H1 (cell line): ENCODE measurements at regions not wholly inside any gene's neighbourhood (a gene's known extent, or its start where the extent isn't known, plus 50 kb on each side); places are given as distances from the start of the nearest gene placed in this dataset.

Source experiments
- CTCF ChIA-PET: fragments of 300-600 bp; sonication (Branson Sonifier 250); formaldehyde crosslinking; loops from one replicate; lab custom pipeline; 2021; ENCODE audit not compliant: partially characterized antibody; lab: Charles Lee
- POLR2A ChIA-PET: fragments of 300-600 bp; sonication (Branson Sonifier 250); formaldehyde crosslinking; loops from one replicate; lab custom pipeline; 2021; ENCODE audit warnings: inconsistent platforms; ENCODE audit not compliant: partially characterized antibody; lab: Charles Lee
- DNase-seq, 2 experiments: peaks; one replicate each; pipeline versions ENCODE4 v3.0.0 to v3.0.0-alpha.2; 2010 to 2022; ENCODE audit warnings: low spot score in 2 of 2, low read depth in 1 of 2, mixed read lengths in 1 of 2
- FAIRE-seq: peaks from 2 replicates; lab custom pipeline; 2011; peaks lifted over from hg19 to GRCh38; lab: Jason Lieb, UNC
- H2AFZ ChIP-seq: 2 replicates; pipeline ENCODE4 v1.8.1; 2012; ENCODE audit warnings: low read length, inconsistent platforms
- H2AK5ac ChIP-seq: 2 replicates; pipeline ENCODE4 v1.6.1; 2013; ENCODE audit warnings: low read depth, low read length
- H2BK120ac ChIP-seq: replicated peaks from 2 replicates; pipeline ENCODE3; 2013; ENCODE audit warnings: low read depth, low read length, inconsistent platforms
- H2BK12ac ChIP-seq: 2 replicates; pipeline ENCODE4 v1.6.1; 2013; ENCODE audit warnings: low read depth, low read length
- H2BK15ac ChIP-seq: 2 replicates; pipeline ENCODE4 v1.6.1; 2013; ENCODE audit warnings: low read length
- H2BK20ac ChIP-seq: 2 replicates; pipeline ENCODE4 v1.6.1; 2013; ENCODE audit warnings: low read length
- H2BK5ac ChIP-seq: 2 replicates; pipeline ENCODE4 v1.6.1; 2013; ENCODE audit warnings: low read depth, low read length
- H3K14ac ChIP-seq: 2 replicates; pipeline ENCODE4 v1.6.1; 2013; ENCODE audit warnings: inconsistent platforms; ENCODE audit not compliant: insufficient read length
- H3K18ac ChIP-seq: 2 replicates; pipeline ENCODE4 v1.6.1; 2013; ENCODE audit warnings: low read length; ENCODE audit errors: extremely low read depth
- H3K23ac ChIP-seq: 2 replicates; pipeline ENCODE4 v1.6.1; 2013; ENCODE audit warnings: inconsistent platforms; ENCODE audit not compliant: insufficient read length
- H3K23me2 ChIP-seq: 2 replicates; pipeline ENCODE4 v1.6.1; 2013; ENCODE audit warnings: low read depth, low read length
- H3K27ac ChIP-seq: 2 replicates; pipeline ENCODE4 v1.6.1; 2011; ENCODE audit warnings: low read depth, low read length, inconsistent platforms
- H3K27me3 ChIP-seq, 4 experiments: replicated peaks in 1 of 4; 1 replicate in 1 of 4; 2 replicates in 3 of 4; pipeline versions ENCODE4 v1.6.1 to v1.8.1; 2011 to 2013; ENCODE audit warnings: low read length in 3 of 4, mild to moderate bottlenecking in 3 of 4, inconsistent platforms in 2 of 4, mixed read lengths in 2 of 4, moderate library complexity in 1 of 4; ENCODE audit not compliant: control insufficient read depth in 3 of 4, insufficient read depth in 3 of 4; ENCODE audit errors: extremely low read depth in 1 of 4
- H3K36me3 ChIP-seq, 4 experiments: 2 replicates each; pipeline versions ENCODE4 v1.6.1 to v1.8.1; 2011 to 2013; ENCODE audit warnings: mild to moderate bottlenecking in 4 of 4, low read length in 3 of 4, moderate library complexity in 2 of 4, control low read depth in 1 of 4, inconsistent platforms in 1 of 4; ENCODE audit not compliant: insufficient read depth in 4 of 4, control insufficient read depth in 2 of 4
- H3K4ac ChIP-seq: replicated peaks from 2 replicates; pipeline ENCODE3; 2013; ENCODE audit warnings: low read length, low read depth, mixed read lengths, inconsistent platforms; ENCODE audit not compliant: insufficient read length
- H3K4me1 ChIP-seq, 4 experiments: replicated peaks in 1 of 4; 1 replicate in 1 of 4; 2 replicates in 3 of 4; pipeline versions ENCODE4 v1.6.1 to v1.8.1; 2011 to 2013; ENCODE audit warnings: low read length in 3 of 4, inconsistent platforms in 2 of 4, mixed read lengths in 1 of 4; ENCODE audit not compliant: insufficient read depth in 4 of 4, control insufficient read depth in 3 of 4
- H3K4me2 ChIP-seq, 2 experiments: 2 replicates each; pipeline versions ENCODE4 v1.6.1 to v1.8.1; 2011 to 2013; ENCODE audit warnings: low read depth in 2 of 2, low read length in 2 of 2, control low read depth in 1 of 2, inconsistent platforms in 1 of 2, mild to moderate bottlenecking in 1 of 2; ENCODE audit not compliant: insufficient read depth in 1 of 2
- H3K4me3 ChIP-seq, 4 experiments: fragments of 200-600, 300-600 bp in 1 of 4; sonication (generic), shearing (Covaris generic), sonication (Bioruptor Twin) in 1 of 4; 2 replicates each; pipeline versions ENCODE4 v1.5.1 to v1.8.1; 2011 to 2016; ENCODE audit warnings: low read length in 4 of 4, low read depth in 3 of 4, control low read depth in 2 of 4, inconsistent platforms in 2 of 4, mild to moderate bottlenecking in 2 of 4, mixed read lengths in 1 of 4, moderate library complexity in 1 of 4; ENCODE audit not compliant: insufficient read depth in 2 of 4; ENCODE audit errors: extremely low read depth in 1 of 4
- H3K56ac ChIP-seq: replicated peaks from 2 replicates; pipeline ENCODE3; 2013; ENCODE audit warnings: low read depth, mild to moderate bottlenecking, mixed read lengths, low read length, inconsistent platforms; ENCODE audit not compliant: insufficient read length
- H3K79me1 ChIP-seq: 2 replicates; pipeline ENCODE4 v1.6.1; 2013; ENCODE audit warnings: low read depth, low read length, control low read depth
- H3K79me2 ChIP-seq, 2 experiments: 2 replicates each; pipeline versions ENCODE4 v1.6.1 to v1.8.1; 2012 to 2013; ENCODE audit warnings: low read length in 2 of 2, mild to moderate bottlenecking in 2 of 2, inconsistent platforms in 1 of 2; ENCODE audit not compliant: insufficient read depth in 2 of 2, control insufficient read depth in 1 of 2
- H3K9ac ChIP-seq, 4 experiments: replicated peaks in 1 of 4; 1 replicate in 1 of 4; 2 replicates in 3 of 4; pipeline versions ENCODE4 v1.6.1 to v1.8.1; 2011 to 2013; ENCODE audit warnings: low read depth in 3 of 4, low read length in 3 of 4, control low read depth in 2 of 4, mild to moderate bottlenecking in 2 of 4, moderate library complexity in 2 of 4, inconsistent platforms in 1 of 4; ENCODE audit errors: extremely low read depth in 1 of 4
- H3K9me3 ChIP-seq, 2 experiments: 2 replicates each; pipeline versions ENCODE4 v1.6.1 to v1.8.1; 2012 to 2013; ENCODE audit warnings: mild to moderate bottlenecking in 2 of 2, moderate library complexity in 2 of 2, control low read depth in 1 of 2, inconsistent platforms in 1 of 2, low read depth in 1 of 2, low read length in 1 of 2, mixed read lengths in 1 of 2; ENCODE audit not compliant: insufficient read depth in 2 of 2
- H4K20me1 ChIP-seq, 2 experiments: replicated peaks in 1 of 2; 2 replicates each; pipeline versions ENCODE3 to v1.8.1; 2011 to 2013; ENCODE audit warnings: inconsistent platforms in 2 of 2, low read length in 2 of 2, mild to moderate bottlenecking in 1 of 2; ENCODE audit not compliant: insufficient read depth in 2 of 2, control insufficient read depth in 1 of 2
- H4K5ac ChIP-seq: 2 replicates; pipeline ENCODE4 v1.6.1; 2013; ENCODE audit warnings: low read length, low read depth, mixed read lengths, inconsistent platforms; ENCODE audit not compliant: insufficient read length
- H4K8ac ChIP-seq: 2 replicates; pipeline ENCODE4 v1.8.0; 2013; ENCODE audit warnings: mild to moderate bottlenecking, moderate library complexity, low read length, inconsistent platforms; ENCODE audit not compliant: insufficient read depth; ENCODE audit errors: extremely low read depth
- H4K91ac ChIP-seq: replicated peaks from 2 replicates; pipeline ENCODE3; 2013; ENCODE audit warnings: low read length, mixed read lengths, inconsistent platforms; ENCODE audit not compliant: insufficient read length
- CBX5 ChIP-seq: fragments of 300-800, 300-1000 bp; sonication (generic); IDR thresholded peaks from 2 replicates; pipeline ENCODE4 v1.7.1; 2016; ENCODE audit warnings: antibody characterized with exemption, low read length, low read depth
- EP300 ChIP-seq, 2 experiments: IDR thresholded peaks; 1 replicate in 1 of 2; 2 replicates in 1 of 2; pipeline ENCODE4 v1.6.1; 2011 to 2012; ENCODE audit warnings: low read depth in 2 of 2, low read length in 2 of 2, mild to moderate bottlenecking in 2 of 2, borderline replicate concordance in 1 of 2, inconsistent platforms in 1 of 2, moderate library complexity in 1 of 2
- EZH2 ChIP-seq: fragments of 200-600 bp; sonication (generic); IDR thresholded peaks from 2 replicates; pipeline ENCODE4 v1.7.1; 2012; ENCODE audit warnings: low read depth, mild to moderate bottlenecking, moderate library complexity, low read length, inconsistent platforms; ENCODE audit not compliant: severe bottlenecking
- GABPA ChIP-seq: IDR thresholded peaks from 2 replicates; pipeline ENCODE4 v1.6.1; 2011; ENCODE audit warnings: mild to moderate bottlenecking, low read length, moderate library complexity, borderline replicate concordance; ENCODE audit not compliant: insufficient read depth
- GTF2F1 ChIP-seq: IDR thresholded peaks from 2 replicates; pipeline ENCODE4 v1.6.1; 2012; ENCODE audit warnings: low read depth, low read length, improper control_type of control experiment, borderline replicate concordance
- NANOG ChIP-seq: IDR thresholded peaks from 2 replicates; pipeline ENCODE4 v1.6.1; 2011; ENCODE audit warnings: low read length, low read depth, mild to moderate bottlenecking, inconsistent platforms; ENCODE audit not compliant: insufficient read depth, poor library complexity, severe bottlenecking
- POU5F1 ChIP-seq: IDR thresholded peaks from 2 replicates; pipeline ENCODE4 v1.6.1; 2011; ENCODE audit warnings: low read depth, mild to moderate bottlenecking, low read length, moderate library complexity
- RBBP5 ChIP-seq: IDR thresholded peaks from 2 replicates; pipeline ENCODE4 v1.7.1; 2012; ENCODE audit warnings: low read depth, mild to moderate bottlenecking, inconsistent platforms, low read length, moderate library complexity, borderline replicate concordance
- SIRT6 ChIP-seq: IDR thresholded peaks from one replicate; pipeline ENCODE4 v1.7.1; 2012; ENCODE audit warnings: low read length, inconsistent platforms
- SUZ12 ChIP-seq: fragments of 200-600 bp; sonication (generic); IDR thresholded peaks from 2 replicates; pipeline ENCODE4 v1.6.1; 2012; ENCODE audit warnings: mild to moderate bottlenecking, inconsistent platforms, low read length, moderate library complexity, mixed read lengths
- ZNF274 ChIP-seq: IDR thresholded peaks from 2 replicates; pipeline ENCODE4 v1.7.0; 2012; ENCODE audit warnings: low read length, borderline replicate concordance; ENCODE audit errors: extremely low read depth
- WGBS, 2 experiments: shearing (Covaris generic) in 1 of 2; methylation state at CpG; one replicate each; pipeline versions ENCODE4 v1.1.6 to v1.1.7; 2013 to 2015; ENCODE audit warnings: low lambda C conversion rate in 2 of 2, mixed read lengths in 2 of 2, inconsistent platforms in 1 of 2, low coverage in 1 of 2, missing lambda C conversion rate in 1 of 2; ENCODE audit not compliant: insufficient replicate concordance in 2 of 2, insufficient coverage in 1 of 2, insufficient read length in 1 of 2; ENCODE audit errors: extremely low coverage in 1 of 2, missing lambda C conversion rate in 1 of 2; 5-methylcytosine and 5-hydroxymethylcytosine counted together

DNA sequence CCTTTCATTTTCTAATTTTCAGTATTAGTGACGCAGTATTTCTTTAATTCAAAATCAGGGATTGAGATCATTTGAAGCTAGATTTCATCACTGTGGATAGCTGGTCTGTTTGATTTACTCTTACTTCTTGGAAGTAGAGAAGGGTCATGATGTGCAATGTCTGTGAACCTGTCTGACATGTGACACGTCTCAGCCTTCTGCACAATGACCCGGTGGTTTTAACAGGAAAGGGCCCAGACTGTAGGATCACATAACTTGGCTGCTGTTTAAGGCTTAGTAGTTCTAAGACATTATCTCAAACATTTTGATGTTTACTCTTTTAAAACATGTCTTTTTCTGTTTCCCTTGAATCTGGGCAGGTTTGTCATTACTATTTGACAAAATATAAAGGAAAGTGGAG is 823.3 kb upstream of the NUDT12 start:
- Histone ChIP-seq H3K4ac (no peak overlapping the region), H3K4me1 (no peaks in the 10 kb centered on the region), H3K18ac (no peak overlapping the region), H3K23me2 (no peaks in the 10 kb centered on the region)
- TF ChIP-seq EZH2 = no peak
- no peak for TF ChIP-seq RBBP5
- TF ChIP-seq GTF2F1 = no peak
- no peak for TF ChIP-seq NANOG
- no peak for TF ChIP-seq GABPA
- TF ChIP-seq POU5F1 = no peak
- no peak for TF ChIP-seq CBX5
- TF ChIP-seq SUZ12 = no peak
- no peak for TF ChIP-seq SIRT6
- no peak for TF ChIP-seq ZNF274
- no peak for TF ChIP-seq EP300 (IDR thresholded peaks at IDR 0.05; ENCODE audit: borderline replicate concordance in 1 of 2, low read depth in 2 of 2, low read length in 2 of 2)
- TF ChIP-seq, all 59 proteins: peak for 0
- Histone ChIP-seq H2BK120ac (no peak overlapping the region), H3K14ac (no peak overlapping the region), H3K9me3 (no peaks in the 10 kb centered on the region), H3K4me2 (no peak overlapping the region), H3K79me2 (no peaks in the 10 kb centered on the region), H2AFZ (no peak overlapping the region), H2BK12ac (no peak overlapping the region), H2BK20ac (no peak overlapping the region), H4K8ac (no peak overlapping the region), H3K36me3 (no peaks in the 10 kb centered on the region), H3K79me1 (no peaks in the 10 kb centered on the region), H3K4me3 (no peak overlapping the region), H3K9ac (no peak overlapping the region), H2BK15ac (no peak overlapping the region), H4K91ac (no peak overlapping the region), H4K5ac (no peak overlapping the region), H3K23ac (no peak overlapping the region), H3K27me3 (no peaks in the 10 kb centered on the region), H3K27ac (no peak overlapping the region), H2AK5ac (no peak overlapping the region), H4K20me1 (no peaks in the 10 kb centered on the region), H3K56ac (no peak overlapping the region), H2BK5ac (no peak overlapping the region)
- FAIRE-seq = no peak
- ChIA-PET POLR2A (no interaction called here), CTCF (interaction anchor here (1.2 to 1.6 kb wide), 2 partner anchors 21 to 27 kb away, joined by 3 read pairs; no protein-coding TSS in a partner anchor)
- no peak for DNase-seq
- 86% methylated on average over 3 of the region's 3 CpGs; no CpG with 5 or more reads in 1 of the 2 experiments for WGBS, 2 experiments
